Suprapubic skin (tissue), 4 donors: ENCODE measurements at regions not wholly inside any gene's neighbourhood (a gene's known extent, or its start where the extent isn't known, plus 50 kb on each side); places are given as distances from the start of the nearest gene placed in this dataset.

Source experiments
- DNase-seq, 2 donors: peaks; one replicate each; pipeline ENCODE4 v3.0.0-alpha.2; 2019; ENCODE audit warnings: low spot score in 2 of 2
- H3K27ac ChIP-seq: fragments of 200-600 bp; sonication (generic); one replicate; pipeline ENCODE4 v1.5.1; 2019
- H3K27me3 ChIP-seq: fragments of 200-600 bp; sonication (generic); one replicate; pipeline ENCODE4 v1.5.1; 2019
- H3K36me3 ChIP-seq: fragments of 200-600 bp; sonication (generic); one replicate; pipeline ENCODE4 v1.5.1; 2019
- H3K4me1 ChIP-seq: fragments of 200-600 bp; sonication (generic); one replicate; pipeline ENCODE4 v1.5.1; 2019
- H3K4me3 ChIP-seq: fragments of 200-600 bp; sonication (generic); one replicate; pipeline ENCODE4 v1.5.1; 2019; ENCODE audit warnings: mild to moderate bottlenecking
- H3K9me3 ChIP-seq: fragments of 200-600 bp; sonication (generic); one replicate; pipeline ENCODE4 v1.5.1; 2019
- CTCF ChIP-seq, 2 donors: fragments of 200-600 bp in 1 of 2; fragments of 450-650 bp in 1 of 2; sonication (generic) in 1 of 2; IDR thresholded peaks; one replicate each; pipeline ENCODE4 v1.5.1; 2016 to 2019; ENCODE audit warnings: antibody characterized with exemption in 2 of 2, mild to moderate bottlenecking in 1 of 2, moderate library complexity in 1 of 2
- EP300 ChIP-seq: sonication (generic); formaldehyde crosslinking; IDR thresholded peaks from one replicate; pipeline ENCODE4 v1.6.1; 2017; ENCODE audit warnings: antibody characterized with exemption
- POLR2A ChIP-seq, 2 donors: fragments of 450-650 bp; IDR thresholded peaks; one replicate each; pipeline ENCODE4 v1.6.1; 2017; ENCODE audit warnings: antibody characterized with exemption in 2 of 2, mild to moderate bottlenecking in 2 of 2, moderate library complexity in 2 of 2
- POLR2AphosphoS5 ChIP-seq, 3 donors: sonication (generic); formaldehyde crosslinking; IDR thresholded peaks; one replicate each; pipeline ENCODE4 v1.6.1; 2017; ENCODE audit warnings: antibody characterized with exemption in 3 of 3
- WGBS: methylation state at CpG from one replicate; pipeline ENCODE4 v1.1.5; 2018; 5-methylcytosine and 5-hydroxymethylcytosine counted together

- WGBS, result 94% methylated on average over 1 of the region's 1 CpG
- no peak overlapping the region for H3K4me3 ChIP-seq
- no peaks in the 10 kb centered on the region for H3K4me1 ChIP-seq
- H3K36me3 ChIP-seq, result no peaks in the 10 kb centered on the region
- no peaks in the 10 kb centered on the region for H3K27me3 ChIP-seq
- peaks cover 7% of the 10 kb centered on the region for H3K9me3 ChIP-seq
- TF ChIP-seq POLR2A (IDR thresholded peaks at IDR 0.05) (no peak), POLR2AphosphoS5 (IDR thresholded peaks at IDR 0.05) (no peak), EP300 (no peak), CTCF (IDR thresholded peaks at IDR 0.05) (no peak)
- H3K27ac ChIP-seq, result no peak overlapping the region
- no peak for DNase-seq
Measured at GRCh38 chr4:67020438-67020797, 524.9 kb downstream of the CENPC start.

GRCh38 chr4:67019686-67020437 is 525.4 kb downstream of the CENPC start:
- Histone ChIP-seq H3K27ac (no peak overlapping the region), H3K4me1 (no peaks in the 10 kb centered on the region), H3K9me3 (peaks cover 7% of the 10 kb centered on the region), H3K4me3 (no peak overlapping the region), H3K36me3 (no peaks in the 10 kb centered on the region), H3K27me3 (no peaks in the 10 kb centered on the region)
- no peak for DNase-seq
- TF ChIP-seq CTCF (IDR thresholded peaks at IDR 0.05), result no peak
- no peak for TF ChIP-seq POLR2AphosphoS5 (IDR thresholded peaks at IDR 0.05)
- no peak for TF ChIP-seq EP300
- no peak for TF ChIP-seq POLR2A (IDR thresholded peaks at IDR 0.05)
- WGBS, result 56% methylated on average over 3 of the region's 3 CpGs

- peaks cover 7% of the 10 kb centered on the region for H3K9me3 ChIP-seq
- no peaks in the 10 kb centered on the region for H3K36me3 ChIP-seq
- no peak for DNase-seq
- no peaks in the 10 kb centered on the region for H3K27me3 ChIP-seq
- H3K4me3 ChIP-seq, result no peak overlapping the region
- TF ChIP-seq EP300 (no peak), CTCF (IDR thresholded peaks at IDR 0.05) (no peak), POLR2AphosphoS5 (IDR thresholded peaks at IDR 0.05) (no peak), POLR2A (IDR thresholded peaks at IDR 0.05) (no peak)
- no peaks in the 10 kb centered on the region for H3K4me1 ChIP-seq
- 89% methylated on average over 4 of the region's 4 CpGs for WGBS
- H3K27ac ChIP-seq, result no peak overlapping the region
Measured at GRCh38 chr4:67014592-67014991, 530.7 kb downstream of the CENPC start.

GRCh38 chr4:67006791-67007190 is 538.5 kb downstream of the CENPC start:
- no peak overlapping the region for H3K4me3 ChIP-seq
- TF ChIP-seq EP300 (no peak), POLR2A (IDR thresholded peaks at IDR 0.05) (no peak), CTCF (IDR thresholded peaks at IDR 0.05) (no peak), POLR2AphosphoS5 (IDR thresholded peaks at IDR 0.05) (no peak)
- H3K9me3 ChIP-seq, result no peaks in the 10 kb centered on the region
- no peak for DNase-seq
- no peaks in the 10 kb centered on the region for H3K27me3 ChIP-seq
- no peaks in the 10 kb centered on the region for H3K36me3 ChIP-seq
- H3K4me1 ChIP-seq, result no peaks in the 10 kb centered on the region
- 57% methylated on average over 3 of the region's 3 CpGs for WGBS
- no peak overlapping the region for H3K27ac ChIP-seq

GRCh38 chr4:66991521-66991920 is 553.8 kb downstream of the CENPC start:
- Histone ChIP-seq H3K27ac (no peak overlapping the region), H3K4me1 (no peaks in the 10 kb centered on the region)
- no peak for DNase-seq

More at GRCh38 chr4:66991521-66991920, 553.8 kb downstream of the CENPC start:
- Histone ChIP-seq H3K9me3 (peaks cover 5% of the 10 kb centered on the region), H3K4me3 (no peak overlapping the region), H3K36me3 (no peaks in the 10 kb centered on the region), H3K27me3 (no peaks in the 10 kb centered on the region)
- TF ChIP-seq POLR2A (IDR thresholded peaks at IDR 0.05), result no peak
- no peak for TF ChIP-seq POLR2AphosphoS5 (IDR thresholded peaks at IDR 0.05)
- TF ChIP-seq EP300, result no peak
- TF ChIP-seq CTCF (IDR thresholded peaks at IDR 0.05), result no peak
